Panc1 (cell line): ENCODE measurements at regions not wholly inside any gene's neighbourhood (a gene's known extent, or its start where the extent isn't known, plus 50 kb on each side); places are given as distances from the start of the nearest gene placed in this dataset.

Experiments
- ATAC-seq: fragments of 200-7000 bp; cut with Tn5 transposase; 2 replicates; pipeline ENCODE4 v1.9.1; 2020; ENCODE audit warnings: mild to moderate bottlenecking, moderate library complexity
- BruUV-seq: library from RNA; stranded (reverse); fragments of 400-500 nt; replicated peaks from 2 replicates; lab custom pipeline; 2021; lab: Mats Ljungman, UMichigan
- CTCF ChIA-PET: fragments of 300-600 bp; sonication (Branson Sonifier 250); formaldehyde crosslinking; loops from one replicate; lab custom pipeline; 2022; ENCODE audit warnings: antibody characterized with exemption; lab: Charles Lee
- POLR2A ChIA-PET: fragments of 300-600 bp; sonication (Branson Sonifier 250); formaldehyde crosslinking; loops from one replicate; lab custom pipeline; 2022; ENCODE audit warnings: antibody characterized with exemption; lab: Charles Lee
- DNase-seq: peaks from one replicate; pipeline ENCODE4 v3.0.0-alpha.2; 2010; ENCODE audit warnings: low read depth, low spot score
- H3K27ac ChIP-seq: 2 replicates; pipeline ENCODE4 v1.5.1; 2011; ENCODE audit warnings: mild to moderate bottlenecking, low read length, inconsistent platforms
- H3K27me3 ChIP-seq: fragments of 200-500 bp; sonication (Bioruptor generic); 2 replicates; pipeline ENCODE4 v1.6.0; 2014; ENCODE audit warnings: low read length, inconsistent platforms; ENCODE audit not compliant: control insufficient read depth, insufficient read depth
- H3K36me3 ChIP-seq: fragments of 200-500 bp; sonication (Bioruptor generic); 2 replicates; pipeline ENCODE4 v1.5.1; 2014; ENCODE audit warnings: inconsistent platforms, mild to moderate bottlenecking, low read length, moderate library complexity; ENCODE audit not compliant: control insufficient read depth, insufficient read depth
- H3K4me1 ChIP-seq: 2 replicates; pipeline ENCODE4 v1.5.1; 2011; ENCODE audit warnings: inconsistent platforms, mild to moderate bottlenecking, low read length, moderate library complexity; ENCODE audit not compliant: control insufficient read depth, insufficient read depth
- H3K4me3 ChIP-seq, 2 experiments: 2 replicates each; pipeline ENCODE4 v1.5.1; 2011 to 2012; ENCODE audit warnings: low read depth in 2 of 2, low read length in 2 of 2, mild to moderate bottlenecking in 2 of 2, inconsistent platforms in 1 of 2, moderate library complexity in 1 of 2
- H3K9me3 ChIP-seq: fragments of 200-500 bp; sonication (Bioruptor generic); 2 replicates; pipeline ENCODE4 v1.5.1; 2014; ENCODE audit warnings: low read depth, mild to moderate bottlenecking, inconsistent platforms, low read length, moderate library complexity; ENCODE audit not compliant: control insufficient read depth, insufficient read depth
- CTCF ChIP-seq: fragments of 450-650 bp; IDR thresholded peaks from 2 replicates; pipeline ENCODE4 v1.5.1; 2017; ENCODE audit warnings: mild to moderate bottlenecking
- POLR2AphosphoS5 ChIP-seq: IDR thresholded peaks from 2 replicates; pipeline ENCODE4 v1.6.1; 2012; ENCODE audit warnings: mild to moderate bottlenecking, low read depth, low read length, moderate library complexity
- REST ChIP-seq, 2 experiments: IDR thresholded peaks; 2 replicates each; pipeline ENCODE4 v1.6.1; 2011 to 2012; ENCODE audit warnings: low read depth in 2 of 2, control low read depth in 1 of 2, low read length in 1 of 2, mild to moderate bottlenecking in 1 of 2, moderate library complexity in 1 of 2; ENCODE audit not compliant: insufficient read depth in 1 of 2
- SIN3A ChIP-seq: IDR thresholded peaks from 2 replicates; pipeline ENCODE4 v1.6.1; 2012; ENCODE audit warnings: low read depth, mild to moderate bottlenecking, low read length, moderate library complexity, borderline replicate concordance; ENCODE audit not compliant: insufficient read depth
- TCF7L2 ChIP-seq: IDR thresholded peaks from 2 replicates; pipeline ENCODE4 v1.6.1; 2011; ENCODE audit warnings: mild to moderate bottlenecking, low read depth, low read length, inconsistent platforms
- in situ Hi-C: cut with HindIII; loops from 2 replicates; pipeline ENCODE4 v1.10.0; 2016; ENCODE audit warnings: low sequenced_read_pairs, low pct_unique_long_range_greater_than_20kb
- intact Hi-C: fragments of 100-400 bp; cut with micrococcal nuclease; formaldehyde crosslinking; loops from one replicate; pipeline ENCODE4 v1.10.0; 2022; ENCODE audit not compliant: unreplicated experiment

GRCh38 chr10:125212150-125212809, 51.9 kb upstream of the CTBP2 start:
- TF ChIP-seq SIN3A (no peak), TCF7L2 (no peak), CTCF (no peak), POLR2AphosphoS5 (no peak), REST (IDR thresholded peaks at IDR 0.05; ENCODE audit: insufficient read depth in 1 of 2, low read depth in 2 of 2, low read length in 1 of 2) (no peak)
- H3K27ac ChIP-seq = no peak overlapping the region
- ATAC-seq (no peak), DNase-seq (no peak)
- in situ Hi-C loops = no loop called here
- intact Hi-C loops = no loop called here
- no peaks in the 10 kb centered on the region for H3K27me3 ChIP-seq
- no peaks in the 10 kb centered on the region for H3K4me1 ChIP-seq
- no peak overlapping the region for H3K4me3 ChIP-seq
- H3K9me3 ChIP-seq = no peaks in the 10 kb centered on the region
- ChIA-PET POLR2A (no interaction called here), CTCF (no interaction called here)
- H3K36me3 ChIP-seq = no peaks in the 10 kb centered on the region
- no TSS peak for BruUV-seq
